ENCODE measurements at regions not wholly inside any gene's neighbourhood (a gene's known extent, or its start where the extent isn't known, plus 50 kb on each side); places are given as distances from the start of the nearest gene placed in this dataset.

DNA sequence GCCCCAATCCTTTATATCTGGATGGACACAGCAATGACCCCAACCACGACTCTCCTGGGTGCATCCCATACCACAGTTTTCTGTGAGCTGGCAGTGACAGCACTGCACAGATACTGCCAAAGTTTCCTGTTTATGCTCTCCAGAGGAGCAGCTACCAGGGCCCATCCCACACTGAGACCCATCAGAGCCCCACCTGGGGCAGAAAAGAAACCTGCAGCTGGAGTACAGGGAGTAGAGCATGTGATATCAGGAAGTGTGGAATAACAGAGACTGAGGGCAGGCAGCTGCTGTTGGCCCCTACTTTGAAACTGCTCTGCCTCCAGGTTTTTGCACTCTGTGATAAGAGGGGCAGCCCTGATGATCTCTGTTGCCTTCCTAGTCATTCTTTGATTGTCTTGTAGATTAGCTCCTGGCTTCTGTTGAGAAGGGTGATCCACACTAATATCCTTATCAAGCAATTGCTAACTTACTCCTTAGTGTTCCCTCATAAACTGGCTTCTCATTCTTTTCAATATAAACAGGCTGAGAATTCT lies 526.3 kb upstream of the TECRL start:
- H3K23me2 ChIP-seq (ENCODE audit: low read depth, low read length): no peaks in the 10 kb centered on the region
- no peak for FAIRE-seq
- no peak overlapping the region for H3K27ac ChIP-seq (ENCODE audit: low read depth, low read length)
- no peak for DNase-seq (ENCODE audit: low read depth in 1 of 2, low spot score in 2 of 2)
- no peak overlapping the region; the same call in 1 of the 2 replicates for H2BK20ac ChIP-seq (ENCODE audit: low read length)
- no peaks in the 10 kb centered on the region for H3K27me3 ChIP-seq (replicated peaks in 1 of 4; ENCODE audit: control insufficient read depth in 3 of 4, extremely low read depth in 1 of 4, insufficient read depth in 3 of 4, low read length in 3 of 4)
- H3K18ac ChIP-seq (ENCODE audit: extremely low read depth, low read length): no peak overlapping the region
- no peaks in the 10 kb centered on the region for H3K36me3 ChIP-seq (ENCODE audit: control insufficient read depth in 2 of 4, insufficient read depth in 4 of 4, low read length in 3 of 4)
- H2BK5ac ChIP-seq (ENCODE audit: low read depth, low read length): no peak overlapping the region
- H4K91ac ChIP-seq (replicated peaks; ENCODE audit: insufficient read length, low read length): no peak overlapping the region
- no peaks in the 10 kb centered on the region for H4K20me1 ChIP-seq (replicated peaks in 1 of 2; ENCODE audit: control insufficient read depth in 1 of 2, insufficient read depth in 2 of 2, low read length in 2 of 2)
- ChIA-PET CTCF (ENCODE audit: partially characterized antibody) (no interaction called here), POLR2A (ENCODE audit: partially characterized antibody) (no interaction called here)
- H3K9ac ChIP-seq (replicated peaks in 1 of 4; ENCODE audit: extremely low read depth in 1 of 4, low read depth in 3 of 4, low read length in 3 of 4): no peak overlapping the region
- H3K56ac ChIP-seq (replicated peaks; ENCODE audit: insufficient read length, low read depth, low read length): no peak overlapping the region
- H3K9me3 ChIP-seq (ENCODE audit: insufficient read depth in 2 of 2, low read depth in 1 of 2, low read length in 1 of 2): no peaks in the 10 kb centered on the region; a peak in 1 of 4 replicates
- no peaks in the 10 kb centered on the region for H3K4me1 ChIP-seq (replicated peaks in 1 of 4; ENCODE audit: control insufficient read depth in 3 of 4, insufficient read depth in 4 of 4, low read length in 3 of 4)
- 93% methylated on average over 1 of the region's 1 CpG; no CpG with 5 or more reads in 1 of the 2 experiments for WGBS, 2 experiments (ENCODE audit: extremely low coverage in 1 of 2, insufficient coverage in 1 of 2, insufficient read length in 1 of 2, insufficient replicate concordance in 2 of 2, low coverage in 1 of 2, low lambda C conversion rate in 2 of 2, missing lambda C conversion rate in 1 of 2)
- no peak overlapping the region for H2BK12ac ChIP-seq (ENCODE audit: low read depth, low read length)
- no peak overlapping the region for H2AFZ ChIP-seq (ENCODE audit: low read length)
- H4K5ac ChIP-seq (ENCODE audit: insufficient read length, low read depth, low read length): no peak overlapping the region
- no peaks in the 10 kb centered on the region for H3K79me2 ChIP-seq (ENCODE audit: control insufficient read depth in 1 of 2, insufficient read depth in 2 of 2, low read length in 2 of 2)
- H3K4me2 ChIP-seq (ENCODE audit: insufficient read depth in 1 of 2, low read depth in 2 of 2, low read length in 2 of 2): no peak overlapping the region
- H3K14ac ChIP-seq (ENCODE audit: insufficient read length): no peak overlapping the region
- no peaks in the 10 kb centered on the region for H3K79me1 ChIP-seq (ENCODE audit: low read depth, low read length)
- H3K4me3 ChIP-seq (ENCODE audit: extremely low read depth in 1 of 4, insufficient read depth in 2 of 4, low read depth in 3 of 4, low read length in 4 of 4): no peak overlapping the region
- no peak overlapping the region for H4K8ac ChIP-seq (ENCODE audit: extremely low read depth, insufficient read depth, low read length)
- H2AK5ac ChIP-seq (ENCODE audit: low read depth, low read length): no peak overlapping the region
- H3K4ac ChIP-seq (replicated peaks; ENCODE audit: insufficient read length, low read depth, low read length): no peak overlapping the region
- H2BK120ac ChIP-seq (replicated peaks; ENCODE audit: low read depth, low read length): peak overlapping the region; percentile 65
- H3K23ac ChIP-seq (ENCODE audit: insufficient read length): no peak overlapping the region
- no peak for TF ChIP-seq RNF2 (IDR thresholded peaks at IDR 0.05; ENCODE audit: borderline replicate concordance, low read depth, low read length, missing control alignments, poor library complexity, severe bottlenecking)
- no peak for TF ChIP-seq TCF12 (IDR thresholded peaks at IDR 0.05; ENCODE audit: low read depth, low read length)
- TF ChIP-seq CTBP2 (IDR thresholded peaks at IDR 0.05; ENCODE audit: borderline replicate concordance, insufficient read depth, insufficient read length, low read length): no peak
- no peak for TF ChIP-seq POLR2A (IDR thresholded peaks at IDR 0.05; ENCODE audit: control extremely low read depth in 1 of 2, low read depth in 2 of 2, low read length in 2 of 2)
- no peak for TF ChIP-seq SIN3A (conservative IDR thresholded peaks at IDR 0.05 in 1 of 2, IDR thresholded peaks at IDR 0.05 in 1 of 2; ENCODE audit: low read depth in 1 of 2, low read length in 2 of 2)
- no peak for TF ChIP-seq NRF1 (IDR thresholded peaks at IDR 0.05; ENCODE audit: low read depth, low read length)
- H2BK15ac ChIP-seq (ENCODE audit: low read length): no peak overlapping the region
